HG02642 (cell line): ENCODE measurements at regions not wholly inside any gene's neighbourhood (a gene's known extent, or its start where the extent isn't known, plus 50 kb on each side); places are given as distances from the start of the nearest gene placed in this dataset.
"Not testable (repeated sequence)": the region's sequence is repeated elsewhere in the genome, so short reads cannot be mapped to it uniquely, and the experiment has no call there.

Experiments used
- ATAC-seq: cut with Tn5 transposase; IDR thresholded peaks from one replicate; pipeline ENCODE4 v1.9.1; 2021; ENCODE audit warnings: mild to moderate bottlenecking; ENCODE audit not compliant: unreplicated experiment, poor library complexity

GRCh38 chr15:22284795-22285420 is 173.8 kb upstream of the GOLGA6L22 start:
- ATAC-seq = not testable (repeated sequence)

- ATAC-seq = not testable (repeated sequence)
Observed at GRCh38 chr15:22291054-22291453, 167.6 kb upstream of the GOLGA6L22 start.

- not testable (repeated sequence) for ATAC-seq
Observed at GRCh38 chr15:22303112-22303511, 155.6 kb upstream of the GOLGA6L22 start.
